ENCODE measurements at regions not wholly inside any gene's neighbourhood (a gene's known extent, or its start where the extent isn't known, plus 50 kb on each side); places are given as distances from the start of the nearest gene placed in this dataset.

- DNase-seq (ENCODE audit: low read depth): no peak
- no peak overlapping the region for H3K4me3 ChIP-seq (replicated peaks; ENCODE audit: low read depth, low read length)
- no peak for TF ChIP-seq CTCF (IDR thresholded peaks at IDR 0.05; ENCODE audit: low read length, missing control alignments)
These were observed 1571.6 kb upstream of the FLRT2 start for GRCh38 chr14:83958359-83958758.

- H3K4me3 ChIP-seq (replicated peaks; ENCODE audit: low read depth, low read length): no peak overlapping the region
- TF ChIP-seq CTCF (IDR thresholded peaks at IDR 0.05; ENCODE audit: low read length, missing control alignments): no peak
- DNase-seq (ENCODE audit: low read depth): no peak
These were observed 1569.0 kb upstream of the FLRT2 start for GRCh38 chr14:83960832-83961512.

GRCh38 chr14:83969998-83970397 lies 1559.9 kb upstream of the FLRT2 start:
- TF ChIP-seq CTCF (IDR thresholded peaks at IDR 0.05; ENCODE audit: low read length, missing control alignments): no peak
- DNase-seq (ENCODE audit: low read depth): no peak
- no peak overlapping the region for H3K4me3 ChIP-seq (replicated peaks; ENCODE audit: low read depth, low read length)

- no peak overlapping the region for H3K4me3 ChIP-seq (replicated peaks; ENCODE audit: low read depth, low read length)
- no peak for DNase-seq (ENCODE audit: low read depth)
- no peak for TF ChIP-seq CTCF (IDR thresholded peaks at IDR 0.05; ENCODE audit: low read length, missing control alignments)
These were observed 1557.3 kb upstream of the FLRT2 start for GRCh38 chr14:83972631-83973030.

- no peak for DNase-seq (ENCODE audit: low read depth)
- no peak for TF ChIP-seq CTCF (IDR thresholded peaks at IDR 0.05; ENCODE audit: low read length, missing control alignments)
These were observed 1555.2 kb upstream of the FLRT2 start for GRCh38 chr14:83974647-83975163.

GRCh38 chr14:83975435-83975834 lies 1554.5 kb upstream of the FLRT2 start:
- DNase-seq (ENCODE audit: low read depth): no peak
- TF ChIP-seq CTCF (IDR thresholded peaks at IDR 0.05; ENCODE audit: low read length, missing control alignments): no peak
- no peak overlapping the region for H3K4me3 ChIP-seq (replicated peaks; ENCODE audit: low read depth, low read length)

More at GRCh38 chr14:83974647-83975163, 1555.2 kb upstream of the FLRT2 start:
- H3K4me3 ChIP-seq (replicated peaks; ENCODE audit: low read depth, low read length): no peak overlapping the region

All from fibroblast of pulmonary artery (primary cell).